GM18511 (cell line): ENCODE measurements at regions not wholly inside any gene's neighbourhood (a gene's known extent, or its start where the extent isn't known, plus 50 kb on each side); places are given as distances from the start of the nearest gene placed in this dataset.
"Not testable (repeated sequence)": the region's sequence is repeated elsewhere in the genome, so short reads cannot be mapped to it uniquely, and the experiment has no call there.

Experiments used
- ATAC-seq: cut with Tn5 transposase; IDR thresholded peaks from one replicate; pipeline ENCODE4 v1.9.1; 2021; ENCODE audit warnings: mild to moderate bottlenecking, moderate library complexity; ENCODE audit not compliant: unreplicated experiment

DNA sequence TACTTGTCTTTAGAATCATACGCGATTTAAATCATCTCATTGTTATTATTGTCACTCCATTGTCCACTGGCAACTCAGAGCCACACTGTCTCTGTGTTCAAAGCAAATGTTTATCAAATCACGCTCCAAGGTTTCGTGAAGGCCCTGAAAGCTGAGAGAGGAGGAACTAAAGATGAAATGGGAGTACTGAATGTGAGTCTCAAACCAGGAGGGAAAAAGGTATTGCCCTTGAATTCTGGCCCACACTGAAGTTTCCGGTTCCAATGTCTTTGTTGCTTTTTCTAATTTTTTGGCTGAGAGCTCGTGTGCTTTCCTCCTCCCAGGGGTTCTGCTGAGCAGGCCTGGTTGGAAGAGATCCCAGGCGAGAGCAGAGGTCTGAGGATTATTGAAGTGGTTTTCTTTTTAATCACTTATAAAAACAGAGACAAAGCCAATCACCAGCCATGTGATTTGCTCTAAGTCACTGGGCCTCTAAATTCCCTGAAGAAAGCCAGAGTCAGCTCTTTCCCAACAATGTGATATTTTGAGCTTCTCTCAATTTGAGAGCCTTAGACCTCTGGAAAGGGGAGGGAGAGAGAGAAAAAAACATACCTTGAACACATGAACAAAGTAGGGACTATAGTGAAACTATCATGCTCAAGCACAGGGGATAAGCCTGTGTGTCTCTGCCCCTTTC lies 420.8 kb upstream of the GRAMD2B start:
- no peak for ATAC-seq

DNA sequence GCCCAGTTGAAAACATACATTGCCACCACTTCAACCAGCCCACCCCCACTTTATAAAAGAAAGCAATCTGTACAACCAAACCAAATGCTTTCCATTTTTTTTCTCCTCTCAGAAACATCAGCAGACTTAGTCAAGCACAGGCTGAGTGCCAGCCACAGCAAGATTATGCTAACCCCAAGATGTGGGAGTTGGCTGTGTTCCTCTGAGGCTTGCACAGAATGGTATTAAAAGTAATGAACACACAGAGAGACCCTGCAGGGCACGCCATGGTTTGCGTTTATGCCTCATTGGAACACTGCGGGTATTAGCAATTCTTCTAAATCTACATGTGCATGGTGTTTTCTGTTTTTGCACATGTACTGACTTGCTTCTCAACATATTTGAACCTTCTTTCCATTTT lies 419.9 kb upstream of the GRAMD2B start:
- no peak for ATAC-seq

DNA sequence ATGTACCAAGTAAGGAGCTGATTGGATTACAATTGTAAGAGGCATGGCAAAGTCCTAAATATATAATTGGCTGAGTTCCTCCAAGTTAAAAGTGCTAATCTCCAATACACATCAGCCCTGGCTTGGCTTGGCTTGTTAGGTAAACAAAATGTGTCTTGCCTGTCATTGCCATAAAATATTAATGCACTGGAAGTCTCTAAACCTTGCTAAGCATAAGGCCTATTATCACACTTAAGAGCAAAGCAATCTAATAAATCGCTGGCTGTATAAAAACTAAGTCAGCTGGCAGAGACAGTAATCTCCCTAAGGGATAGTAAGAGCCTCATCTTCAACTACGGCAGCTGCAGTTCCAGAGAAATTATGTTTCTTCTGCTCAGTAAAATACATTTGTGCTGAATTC lies 418.6 kb upstream of the GRAMD2B start:
- no peak for ATAC-seq

DNA sequence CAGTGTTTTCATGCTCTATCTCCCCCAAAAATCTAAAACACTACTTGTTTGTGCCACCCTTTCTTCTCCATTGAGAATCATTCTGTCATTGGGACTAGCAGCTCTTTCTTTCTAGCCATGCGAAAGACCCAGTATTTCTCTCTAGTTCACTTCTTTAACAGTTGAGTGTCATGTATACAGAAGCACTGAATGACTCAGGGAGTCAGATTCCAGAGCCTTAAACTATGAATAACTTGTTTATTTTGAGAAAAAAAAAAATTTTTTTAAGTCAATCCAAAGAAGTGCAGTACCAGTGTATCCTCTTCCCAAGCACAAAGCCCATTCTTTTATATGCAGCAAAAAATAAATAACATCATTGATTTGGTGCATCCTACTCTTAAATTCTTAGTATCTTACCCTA lies 415.4 kb upstream of the GRAMD2B start:
- ATAC-seq: no peak

DNA sequence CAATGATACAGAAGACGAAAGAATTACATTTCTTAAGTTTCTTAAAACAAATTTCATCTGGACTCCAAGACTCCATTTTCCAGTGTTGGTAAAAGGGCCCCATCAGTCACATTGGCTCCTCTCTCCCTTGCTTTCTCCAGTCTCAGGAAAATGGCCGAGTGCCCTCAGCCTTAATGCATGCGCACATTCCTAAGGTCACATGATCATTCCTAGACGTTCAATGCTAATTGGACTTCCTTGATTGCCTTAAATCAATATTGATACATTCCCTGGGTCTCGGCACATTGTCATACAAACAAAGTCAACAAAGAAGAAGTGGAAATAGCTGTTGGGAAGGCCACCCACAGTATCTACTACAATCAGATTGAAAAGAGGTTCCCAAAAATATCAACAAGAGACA lies 413.6 kb upstream of the GRAMD2B start:
- ATAC-seq: no peak

DNA sequence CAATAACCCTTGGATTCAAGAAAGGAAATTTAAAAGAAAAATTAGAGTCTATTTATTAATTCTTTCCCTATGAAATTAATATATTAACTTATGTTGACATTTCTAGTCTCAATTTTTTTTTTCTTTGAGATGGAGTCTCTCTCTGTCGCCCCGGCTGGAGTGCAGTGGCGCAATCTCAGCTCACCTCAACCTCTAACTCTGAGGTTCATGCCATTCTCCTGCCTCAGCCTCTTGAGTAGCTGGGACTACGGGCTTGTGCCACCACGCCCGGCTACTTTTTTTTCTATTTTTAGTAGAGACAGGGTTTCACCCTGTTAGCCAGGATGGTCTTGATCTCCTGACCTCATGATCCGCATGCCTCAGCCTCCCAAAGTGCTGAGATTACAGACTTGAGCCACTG lies 411.7 kb upstream of the GRAMD2B start:
- ATAC-seq: not testable (repeated sequence)

DNA sequence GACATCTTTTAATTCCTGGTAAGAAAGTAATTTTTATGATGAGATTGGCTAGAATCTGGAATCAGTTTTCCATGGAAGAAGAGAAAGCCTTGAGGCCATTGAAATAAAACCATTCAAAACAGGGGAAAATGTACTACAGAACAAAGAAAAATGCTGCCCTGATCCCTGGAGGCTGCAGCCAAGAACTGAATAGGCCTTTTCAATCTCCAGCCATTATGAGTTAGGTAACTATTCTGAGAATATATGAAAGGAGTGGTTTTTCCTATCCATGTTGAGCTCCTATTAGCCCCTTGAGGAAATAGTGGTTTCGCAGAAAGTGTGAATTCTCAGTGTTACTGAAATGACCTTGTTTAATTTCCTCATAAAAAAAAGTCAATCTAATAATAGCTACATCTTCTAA lies 408.5 kb upstream of the GRAMD2B start:
- ATAC-seq: no peak

DNA sequence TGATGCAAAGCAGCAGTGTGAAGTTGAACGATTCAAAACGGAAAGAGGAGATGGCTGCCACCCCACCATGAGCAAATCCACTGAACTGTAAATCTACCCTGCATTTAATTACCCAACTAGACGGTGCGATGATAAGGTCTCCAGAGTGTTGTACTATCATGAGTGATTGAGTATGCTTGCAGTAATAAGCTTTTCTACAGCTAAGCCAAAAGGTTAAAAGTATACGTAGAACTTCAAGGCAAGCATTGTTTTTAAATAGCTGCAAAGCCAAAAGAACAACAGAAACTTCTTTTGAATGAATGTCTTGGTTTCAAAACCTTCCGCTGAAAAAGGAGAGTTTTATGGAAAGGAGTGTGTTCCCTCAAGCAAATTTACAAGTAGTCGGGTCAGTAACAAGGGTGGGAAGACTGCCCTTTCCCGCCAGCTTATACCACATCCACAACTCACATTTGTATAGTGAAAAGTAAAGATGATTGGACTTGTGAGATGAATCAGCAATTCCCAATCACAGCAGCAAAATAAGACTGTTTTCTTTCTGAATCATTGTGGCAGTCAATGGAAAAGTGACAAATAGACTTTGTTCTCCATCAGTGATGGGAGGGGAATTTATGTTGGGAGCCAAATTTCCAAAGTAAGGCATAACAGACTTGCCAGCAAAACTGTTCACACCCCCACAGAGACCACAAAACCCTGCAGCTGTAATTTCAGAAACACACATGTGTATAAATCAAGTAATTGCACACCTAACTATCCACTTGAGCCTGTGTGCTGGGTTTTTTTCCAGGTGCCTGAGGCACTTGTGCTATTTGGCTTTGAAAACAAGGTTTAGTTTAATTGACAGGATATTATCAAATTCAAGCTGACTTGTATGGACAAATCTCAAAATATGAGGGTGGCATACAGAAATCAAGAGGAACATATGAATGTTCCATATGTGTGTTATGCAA lies 407.7 kb upstream of the GRAMD2B start:
- no peak for ATAC-seq

DNA sequence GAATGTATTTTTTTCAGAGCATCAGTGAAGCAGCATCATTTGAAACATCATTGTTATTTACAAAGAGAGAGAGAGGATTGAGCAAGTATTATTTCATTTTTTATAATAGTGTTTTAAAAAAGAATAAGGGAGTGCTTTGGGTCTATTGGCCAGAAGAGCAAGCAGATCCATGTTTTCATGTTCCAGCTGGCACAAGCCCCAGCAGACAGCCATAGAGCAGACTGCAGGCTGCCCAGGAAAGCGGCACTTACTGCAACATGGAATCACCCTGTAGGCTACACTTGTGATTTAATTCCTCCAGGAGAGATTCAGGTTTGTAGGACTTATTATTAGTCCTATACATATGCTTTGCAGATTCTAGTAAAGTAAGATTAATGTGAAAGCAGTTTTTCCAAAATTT lies 407.0 kb upstream of the GRAMD2B start:
- ATAC-seq: no peak

DNA sequence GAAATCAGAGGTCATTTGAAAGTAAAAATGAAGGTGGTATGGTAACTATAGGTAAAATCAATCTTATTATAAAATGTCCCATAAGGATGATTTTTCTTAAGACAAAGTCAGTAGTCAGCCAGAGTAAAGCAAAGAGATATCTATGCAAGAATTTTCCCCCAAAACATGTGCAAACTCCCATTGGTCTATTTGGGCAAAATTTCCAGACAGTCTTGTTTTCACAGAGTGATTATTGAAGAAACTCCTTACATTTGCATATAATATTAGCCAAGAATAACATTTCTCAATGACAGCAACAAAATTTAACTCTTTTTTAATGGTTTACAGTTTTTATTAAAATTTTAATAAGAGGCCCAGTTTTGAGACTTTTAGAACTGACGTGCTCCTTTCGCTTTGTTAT lies 406.1 kb upstream of the GRAMD2B start:
- ATAC-seq: no peak

DNA sequence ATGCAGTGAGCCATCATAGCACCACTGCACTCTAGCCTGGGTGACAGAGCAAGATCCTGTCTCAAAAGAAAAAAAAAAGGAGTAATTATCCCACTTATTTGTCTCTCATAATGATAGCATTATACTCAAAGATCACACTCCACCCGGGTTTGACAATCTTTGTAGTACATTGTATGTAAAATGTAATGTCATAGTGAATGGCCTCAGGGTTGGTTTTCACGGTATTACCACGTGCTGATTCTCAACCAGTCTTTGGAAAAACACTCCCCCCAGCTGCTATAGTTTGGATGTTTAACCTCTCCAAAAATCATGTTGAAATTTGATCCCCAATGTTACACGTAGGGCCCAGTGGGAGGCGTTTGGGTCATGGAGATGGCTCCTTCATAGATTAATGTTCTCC lies 402.4 kb upstream of the GRAMD2B start:
- ATAC-seq: no peak

DNA sequence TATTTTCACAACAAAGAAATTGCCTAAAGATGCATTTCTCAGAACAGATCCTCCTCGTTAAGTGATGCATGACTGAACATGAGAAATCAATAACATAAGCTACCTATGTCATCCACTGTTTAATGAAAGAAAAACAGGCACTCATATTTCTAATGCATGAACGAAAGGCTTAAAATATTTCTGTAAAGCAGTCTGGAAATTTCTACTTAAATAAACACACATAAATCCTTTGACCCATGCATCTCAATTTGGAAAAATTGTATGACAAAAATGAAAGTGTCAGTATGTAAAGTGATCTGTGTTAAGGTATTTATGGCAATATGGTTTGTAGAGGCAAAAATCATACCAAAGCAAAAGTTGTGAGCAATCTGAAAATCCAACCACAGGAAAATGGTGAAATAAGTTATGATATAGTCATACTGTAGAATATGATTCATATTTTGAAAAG lies 399.2 kb upstream of the GRAMD2B start:
- ATAC-seq: no peak

DNA sequence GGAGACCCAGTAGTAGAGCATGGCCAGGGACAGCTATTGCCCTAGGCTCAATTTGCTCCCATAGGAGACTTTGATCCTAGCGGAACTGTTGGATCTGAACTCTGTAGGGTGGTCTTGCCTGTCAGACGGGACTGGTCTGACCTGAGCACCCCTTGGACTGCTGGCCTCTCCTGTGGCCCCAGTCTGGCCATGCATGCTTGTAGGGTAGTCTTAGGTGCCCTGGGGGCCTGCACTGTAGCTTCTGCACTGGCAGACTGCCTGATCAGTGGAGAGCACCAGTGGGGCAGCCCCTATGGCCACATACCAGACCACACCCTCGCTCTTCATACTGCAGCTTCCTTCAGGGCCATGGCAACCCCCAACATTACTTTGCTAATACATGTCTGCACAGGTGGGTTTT lies 396.1 kb upstream of the GRAMD2B start:
- ATAC-seq: no peak

DNA sequence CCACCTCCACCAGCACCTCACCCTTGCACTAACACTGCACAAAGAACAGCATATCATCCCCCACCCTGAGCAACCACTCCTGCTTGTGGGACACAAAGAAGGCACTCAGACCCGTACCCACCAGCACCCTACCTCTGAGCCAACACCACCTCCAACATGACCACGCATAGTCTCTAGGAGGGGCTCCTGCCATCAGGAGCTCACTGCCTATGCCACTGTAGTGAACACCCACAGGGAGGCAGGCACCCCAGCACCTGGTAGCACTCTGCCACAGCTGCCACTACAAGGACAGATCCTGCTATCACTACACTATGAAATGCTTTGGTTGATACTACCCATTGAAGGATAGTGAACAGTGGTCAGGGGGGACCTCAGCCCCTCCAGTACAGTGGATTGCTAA lies 395.6 kb upstream of the GRAMD2B start:
- no peak for ATAC-seq

DNA sequence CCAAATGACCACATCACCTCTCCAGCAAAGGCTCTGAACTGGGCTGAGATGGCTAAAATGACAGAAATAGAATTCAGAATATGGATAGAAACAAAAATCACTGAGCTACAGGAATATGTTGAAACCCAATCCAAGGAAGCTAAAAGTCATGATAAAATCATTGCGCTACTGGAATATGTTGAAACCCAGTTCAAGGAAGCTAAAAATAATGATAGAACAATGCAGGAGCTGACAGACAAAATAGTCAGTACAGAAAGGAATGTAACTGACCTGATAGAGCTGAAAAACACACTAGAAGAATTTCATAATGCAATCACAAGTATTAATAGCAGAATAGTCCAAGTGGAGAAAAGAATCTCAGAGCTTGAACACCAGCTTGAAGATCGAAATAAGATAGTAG lies 394.9 kb upstream of the GRAMD2B start:
- ATAC-seq: no peak

DNA sequence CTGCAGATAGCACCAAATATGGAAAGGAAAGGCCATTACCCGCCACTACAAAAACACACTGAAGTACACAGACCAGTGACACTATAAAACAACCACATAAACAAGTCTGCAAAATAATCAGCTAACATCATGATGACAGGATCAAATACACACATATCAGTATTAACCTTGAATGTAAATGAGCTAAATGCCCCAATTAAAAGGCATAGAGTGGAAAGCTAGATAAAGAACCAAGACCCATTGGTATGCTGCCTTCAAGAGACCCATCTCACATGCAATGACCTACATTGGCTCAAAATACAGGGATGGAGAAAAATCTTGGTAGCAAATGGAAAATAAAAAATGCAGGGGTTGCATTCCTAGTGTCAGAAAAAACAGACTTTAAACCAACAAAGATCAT lies 393.9 kb upstream of the GRAMD2B start:
- ATAC-seq: not testable (repeated sequence)

DNA sequence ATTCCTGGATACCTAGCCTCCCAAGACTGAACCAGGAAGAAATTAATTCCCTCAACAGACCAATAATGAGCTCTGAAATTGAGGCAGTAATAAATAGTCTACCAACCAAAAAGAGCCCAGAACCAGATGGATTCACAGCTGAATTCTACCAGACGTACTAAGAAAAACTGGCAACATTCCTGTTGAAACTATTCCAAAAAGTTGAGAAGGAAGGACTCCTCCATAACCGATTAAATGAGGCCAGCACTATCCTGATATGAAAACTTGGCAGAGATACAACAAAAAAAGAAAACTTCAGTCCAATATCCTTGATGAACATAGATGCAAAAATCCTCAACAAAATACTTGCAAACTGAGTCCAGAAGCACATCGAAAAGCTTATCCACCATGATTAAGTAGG lies 392.5 kb upstream of the GRAMD2B start:
- ATAC-seq: no peak

DNA sequence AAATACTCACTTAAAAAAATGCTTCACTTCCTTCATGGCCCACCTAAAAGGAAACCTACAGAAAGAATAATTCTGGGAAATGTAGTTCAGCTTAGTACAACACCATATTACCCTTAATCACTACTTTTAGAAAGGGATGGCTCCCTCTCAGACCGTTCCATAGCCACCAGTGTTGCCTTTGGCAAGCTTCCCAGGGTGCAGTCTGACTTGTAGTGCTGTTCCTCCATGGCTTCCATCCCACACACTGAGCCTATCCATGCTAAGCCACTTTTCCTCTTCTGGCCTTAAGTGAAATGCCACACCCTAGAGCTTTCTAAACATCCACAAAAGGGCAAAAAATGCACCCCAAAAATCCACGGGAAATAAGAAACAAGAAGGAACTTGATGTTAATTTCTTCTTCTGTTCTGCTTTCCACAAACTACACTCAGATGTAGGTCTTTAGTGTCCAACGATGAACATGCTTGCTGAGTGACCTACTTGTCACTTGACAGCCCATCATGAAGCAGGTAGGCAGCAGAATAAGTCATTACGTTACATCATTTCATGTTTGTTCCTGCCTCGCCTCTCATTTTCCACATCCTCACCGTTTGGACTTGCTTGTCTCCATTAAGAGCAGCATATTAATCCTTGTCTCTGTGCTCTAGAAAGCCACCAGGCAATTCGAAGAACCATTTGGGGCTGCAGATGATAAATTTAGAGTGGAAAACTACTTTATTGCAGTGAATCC lies 391.1 kb upstream of the GRAMD2B start:
- ATAC-seq: no peak

DNA sequence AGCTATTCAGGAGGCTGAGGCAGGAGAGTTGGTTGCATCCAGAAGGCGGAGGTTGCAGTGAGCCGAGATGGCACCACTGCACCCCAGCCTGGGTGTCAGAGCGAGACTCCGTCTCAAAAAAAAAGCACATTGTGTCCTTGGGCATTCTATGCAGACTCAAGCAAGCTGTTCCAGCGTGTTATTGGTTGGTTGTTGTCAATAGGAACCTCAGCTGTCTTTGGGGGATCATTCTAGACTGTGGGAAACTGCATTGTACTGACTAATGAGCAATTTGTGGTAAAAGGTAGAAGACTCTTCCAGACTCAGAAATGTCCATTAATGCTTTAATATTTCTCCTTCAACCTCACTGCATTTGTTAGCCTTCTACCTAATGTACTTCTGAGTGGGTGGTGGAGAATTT lies 379.5 kb upstream of the GRAMD2B start:
- no peak for ATAC-seq

DNA sequence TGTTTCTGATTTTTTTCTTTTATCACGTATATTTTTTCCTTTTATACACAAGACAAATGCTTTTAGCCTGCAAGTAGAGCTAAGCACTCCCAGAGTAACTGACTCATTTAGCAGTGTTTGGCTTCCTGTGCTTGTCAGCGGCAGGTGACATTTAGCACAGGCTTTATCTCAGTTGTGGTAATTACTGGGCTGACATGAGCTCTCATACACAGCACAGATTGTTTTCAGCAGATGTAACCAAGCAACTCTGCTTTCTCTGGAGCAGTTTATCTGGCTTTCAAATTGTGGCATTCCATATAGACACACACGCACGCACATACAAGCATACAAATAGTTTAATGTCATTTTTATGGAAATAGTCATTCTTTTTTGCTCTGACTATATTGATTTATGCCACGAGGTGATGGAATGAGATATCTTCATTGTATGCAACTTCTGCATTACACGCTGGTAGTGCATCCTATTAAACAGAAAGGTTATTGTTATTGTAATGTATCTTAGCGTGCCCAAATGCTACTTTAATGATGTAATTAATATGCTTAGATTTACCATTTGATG lies 379.0 kb upstream of the GRAMD2B start:
- ATAC-seq: no peak

DNA sequence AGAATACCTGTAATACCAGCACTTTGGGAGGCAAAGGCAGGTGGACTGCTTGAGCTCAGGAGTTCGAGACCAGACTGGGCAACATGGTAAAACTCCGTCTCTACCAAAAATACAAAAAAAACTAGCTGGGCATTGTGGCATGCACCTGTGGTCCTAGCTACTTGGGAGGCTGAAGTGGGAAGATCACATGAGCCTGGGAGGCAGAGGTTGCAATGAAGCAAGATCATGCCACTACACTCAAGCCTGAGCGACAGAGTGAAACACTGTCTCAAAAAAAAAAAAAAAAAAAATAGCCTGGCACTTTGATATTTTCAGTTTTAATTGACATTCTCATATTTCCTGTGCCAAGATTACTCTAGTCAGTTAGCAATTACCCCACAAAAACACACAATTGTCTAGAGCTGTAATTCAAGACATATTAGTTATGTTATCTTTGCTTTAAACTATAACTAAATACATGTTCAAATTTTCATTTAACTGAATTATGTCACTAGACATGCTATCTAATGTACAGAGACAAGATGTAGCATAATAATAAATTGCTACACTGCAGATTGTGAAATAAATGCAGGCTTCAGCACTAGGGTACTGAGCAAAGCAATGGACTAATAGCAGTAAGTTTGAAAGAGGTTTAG lies 378.2 kb upstream of the GRAMD2B start:
- no peak for ATAC-seq
